Central memory CD4-positive, alpha-beta T cell (primary cell): ENCODE measurements at regions not wholly inside any gene's neighbourhood (a gene's known extent, or its start where the extent isn't known, plus 50 kb on each side); places are given as distances from the start of the nearest gene placed in this dataset.

Experiments used
- DNase-seq: peaks from one replicate; pipeline ENCODE4 v3.0.0; 2022

DNA sequence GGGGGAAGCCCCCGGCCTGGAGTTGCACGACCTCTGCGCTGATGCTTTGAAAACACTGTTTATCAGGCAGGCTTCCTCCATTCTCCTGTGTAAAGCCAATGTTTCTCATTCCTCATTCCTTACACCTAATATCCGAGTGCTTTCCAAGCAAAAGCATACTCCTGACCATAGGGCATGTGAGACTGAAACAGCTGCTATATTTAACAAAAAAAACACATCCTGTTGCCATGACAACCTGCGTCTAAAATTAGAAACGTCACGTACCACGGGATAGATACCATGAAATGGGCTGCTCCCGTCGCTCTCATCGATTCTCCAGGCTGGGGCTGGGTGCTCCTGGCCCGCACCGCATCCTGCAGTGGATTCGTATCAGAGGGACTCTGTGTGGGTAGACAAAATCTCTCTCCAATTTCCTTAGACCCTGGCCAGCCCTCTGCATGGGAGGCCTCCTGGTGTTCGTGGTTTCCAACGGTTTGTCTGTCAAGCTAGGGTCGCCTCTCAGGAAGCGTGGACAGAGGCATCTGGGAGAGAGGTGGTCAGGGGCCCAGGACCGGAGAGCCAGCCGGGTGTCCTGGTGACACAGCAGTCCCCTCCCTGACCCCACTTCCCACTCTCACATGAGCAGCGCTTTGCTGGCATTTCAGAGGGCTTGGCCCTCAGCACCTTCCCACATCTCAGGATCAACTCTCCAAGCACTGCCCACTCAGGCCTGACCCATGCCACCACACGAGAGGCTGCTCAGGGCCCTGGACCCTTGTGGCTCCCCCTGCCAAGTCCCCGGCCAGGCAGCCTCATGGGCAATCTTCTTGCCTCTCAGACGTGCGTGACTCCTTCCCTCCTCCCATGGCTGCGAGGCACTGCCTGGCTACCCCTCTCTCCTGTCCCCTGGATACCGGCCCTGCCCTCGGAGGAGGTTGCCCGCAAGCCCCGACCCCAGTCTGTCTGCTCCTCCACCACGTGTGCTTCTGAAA is 268.1 kb downstream of the NDUFA10 start:
- no peak for DNase-seq

DNA sequence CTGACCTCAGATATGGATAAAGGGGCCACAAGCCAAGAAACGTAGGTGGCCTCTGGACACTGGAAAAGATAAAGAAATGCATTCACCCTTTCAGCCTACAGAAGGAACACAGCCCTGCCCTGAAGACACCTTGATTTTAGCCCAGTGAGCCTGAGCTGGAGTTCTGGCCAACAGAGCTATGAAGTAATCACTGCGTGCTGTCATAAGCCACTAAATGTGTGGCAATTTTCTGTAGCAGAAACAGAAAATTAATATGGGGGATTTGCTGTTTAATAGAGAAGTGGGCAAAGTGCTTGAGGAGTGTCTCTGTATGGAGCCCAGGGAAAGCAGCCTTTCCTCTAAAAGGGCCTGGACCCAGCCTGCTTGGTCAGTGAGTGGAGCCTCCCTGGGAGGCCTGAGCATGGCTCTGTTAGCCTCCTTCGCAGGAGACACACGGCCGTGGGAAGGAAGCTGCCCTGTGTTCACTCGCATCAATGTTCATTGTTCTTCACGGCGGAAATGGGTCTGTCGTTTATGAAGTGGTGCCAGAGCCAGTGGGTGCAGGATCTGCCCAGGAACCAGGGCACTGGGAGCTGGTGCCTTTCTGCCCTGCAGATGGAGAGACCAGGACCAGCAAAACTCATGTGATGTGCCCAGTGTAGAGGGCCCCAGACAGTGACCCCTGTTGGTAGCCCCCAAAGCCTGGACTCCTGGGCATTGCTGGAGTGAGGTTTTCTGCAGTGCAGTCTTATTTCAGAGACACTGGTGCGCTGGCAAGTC is 268.9 kb downstream of the NDUFA10 start:
- DNase-seq, result no peak

- DNase-seq, result no peak
These were observed 271.7 kb downstream of the NDUFA10 start for GRCh38 chr2:239753401-239753837.

GRCh38 chr2:239752951-239753350 is 272.2 kb downstream of the NDUFA10 start:
- no peak for DNase-seq

GRCh38 chr2:239751679-239752355 is 273.3 kb downstream of the NDUFA10 start:
- DNase-seq, result no peak

- DNase-seq, result no peak
These were observed 274.0 kb downstream of the NDUFA10 start for GRCh38 chr2:239750929-239751678.

- no peak for DNase-seq
These were observed 274.9 kb downstream of the NDUFA10 start for GRCh38 chr2:239750045-239750835.

- no peak for DNase-seq
These were observed 275.8 kb downstream of the NDUFA10 start for GRCh38 chr2:239749272-239749873.

- no peak for DNase-seq
These were observed 276.3 kb downstream of the NDUFA10 start for GRCh38 chr2:239748811-239749210.

GRCh38 chr2:239747771-239748170 is 277.4 kb downstream of the NDUFA10 start:
- DNase-seq, result no peak

DNA sequence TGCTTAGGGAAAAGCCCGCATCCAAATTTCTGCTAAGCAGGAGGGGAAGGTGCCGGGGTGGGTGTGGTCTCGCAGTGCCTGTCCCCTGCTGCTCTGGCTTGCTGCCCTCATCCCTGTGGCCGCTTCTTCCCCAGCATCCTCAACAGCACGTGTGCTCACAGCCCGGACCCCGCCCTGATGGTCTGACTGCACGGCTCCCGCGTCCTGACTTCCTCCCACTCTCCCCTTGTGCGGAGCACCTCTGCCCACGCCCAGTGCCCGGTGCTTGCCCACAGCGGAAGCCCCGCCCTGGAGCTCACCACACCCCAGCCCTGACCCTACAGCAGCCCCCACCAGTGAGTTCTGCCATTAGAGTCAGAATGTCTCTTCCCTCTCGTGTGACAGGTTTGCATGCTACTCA is 277.9 kb downstream of the NDUFA10 start:
- DNase-seq, result no peak

DNA sequence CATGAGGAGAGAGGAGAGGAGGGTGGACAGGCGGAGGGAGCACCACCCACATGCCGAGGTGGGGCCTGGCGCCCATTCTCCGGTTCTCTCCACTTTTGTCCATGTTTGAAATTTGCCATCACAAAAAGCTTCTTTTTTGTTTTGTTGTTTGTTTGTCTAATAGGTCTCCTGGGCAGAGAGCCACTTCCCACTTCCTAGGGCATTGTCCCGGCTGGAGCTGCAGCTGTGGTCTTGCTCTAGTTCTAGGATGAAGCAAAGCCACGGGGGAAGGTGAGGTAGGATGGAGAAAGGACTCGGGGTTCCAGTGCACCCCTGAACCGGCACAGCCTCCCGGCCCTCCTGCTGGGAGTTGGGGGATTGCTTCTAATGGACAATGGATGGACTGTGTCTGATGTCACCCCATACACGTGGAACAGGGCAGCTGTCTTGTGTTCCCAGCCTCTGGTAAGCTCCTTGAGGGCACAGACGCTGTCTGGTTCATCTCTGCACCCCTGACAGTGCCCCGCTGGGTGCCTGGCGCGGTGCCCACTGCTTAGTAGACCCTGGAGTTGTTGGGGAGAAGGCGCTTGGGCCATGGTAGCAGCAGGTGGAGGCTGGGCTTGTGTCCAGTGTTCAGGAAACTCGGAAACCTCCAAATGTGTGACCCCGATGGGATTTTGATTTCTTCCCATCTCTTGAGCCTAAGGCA is 278.4 kb downstream of the NDUFA10 start:
- no peak for DNase-seq

GRCh38 chr2:239745386-239746227 is 279.5 kb downstream of the NDUFA10 start:
- DNase-seq, result no peak

- DNase-seq, result no peak
These were observed 280.3 kb downstream of the NDUFA10 start for GRCh38 chr2:239744706-239745340.

GRCh38 chr2:239743206-239743605 is 281.9 kb downstream of the NDUFA10 start:
- DNase-seq, result no peak

- no peak for DNase-seq
These were observed 282.8 kb downstream of the NDUFA10 start for GRCh38 chr2:239742377-239742776.

GRCh38 chr2:239739206-239739605 is 285.9 kb downstream of the NDUFA10 start:
- no peak for DNase-seq

DNA sequence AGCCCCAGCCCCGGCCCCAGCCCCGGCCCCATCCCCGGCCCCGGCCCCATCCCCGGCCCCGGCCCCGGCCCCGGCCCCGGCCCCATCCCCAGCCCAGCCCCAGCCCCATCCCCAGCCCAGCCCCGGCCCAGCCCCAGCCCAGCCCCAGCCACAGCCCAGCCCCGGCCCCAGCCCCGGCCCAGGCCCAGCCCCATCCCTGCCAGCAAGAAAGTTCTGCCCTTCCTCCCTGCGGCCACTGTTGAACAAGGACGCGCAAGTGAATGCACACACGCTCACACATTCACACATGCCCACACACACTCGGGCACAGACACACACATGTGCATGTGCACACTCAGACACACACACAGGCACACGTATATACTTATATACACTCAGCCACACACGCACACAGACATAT is 287.0 kb downstream of the NDUFA10 start:
- no peak for DNase-seq

- DNase-seq, result no peak
These were observed 288.0 kb downstream of the NDUFA10 start for GRCh38 chr2:239737144-239737463.
